Smooth muscle cell (in vitro differentiated cells): ENCODE measurements at regions not wholly inside any gene's neighbourhood (a gene's known extent, or its start where the extent isn't known, plus 50 kb on each side); places are given as distances from the start of the nearest gene placed in this dataset.
A peak's percentile ranks its signal among the peaks of the same experiment; 100 is the strongest.

ENCODE experiments used
- DNase-seq: peaks from one replicate; lab custom pipeline; 2025; ENCODE audit not compliant: unreplicated experiment; lab: John Stamatoyannopoulos, UW
- H2AFZ ChIP-seq: fragments of 200-600 bp; sonication (generic); 2 replicates; pipeline ENCODE4 v1.6.0; 2016; ENCODE audit warnings: antibody characterized with exemption, low read depth, mild to moderate bottlenecking
- H3F3A ChIP-seq: fragments of 200-600 bp; sonication (generic); 2 replicates; pipeline ENCODE4 v1.6.0; 2017; ENCODE audit warnings: antibody characterized with exemption, low read depth
- H3K27ac ChIP-seq: fragments of 200-600 bp; sonication (generic); 2 replicates; pipeline ENCODE4 v1.5.1; 2016; ENCODE audit warnings: low read depth, mild to moderate bottlenecking
- H3K27me3 ChIP-seq: fragments of 200-600 bp; sonication (generic); 2 replicates; pipeline ENCODE4 v1.6.1; 2016; ENCODE audit warnings: low read depth, mild to moderate bottlenecking
- H3K36me3 ChIP-seq: fragments of 200-600 bp; sonication (generic); 2 replicates; pipeline ENCODE4 v1.5.1; 2016; ENCODE audit warnings: low read depth
- H3K4me1 ChIP-seq: fragments of 200-600 bp; sonication (generic); 2 replicates; pipeline ENCODE4 v1.5.1; 2016; ENCODE audit warnings: low read depth
- H3K4me2 ChIP-seq: fragments of 200-600 bp; sonication (generic); 2 replicates; pipeline ENCODE4 v1.6.0; 2016; ENCODE audit warnings: mild to moderate bottlenecking
- H3K4me3 ChIP-seq: fragments of 200-600 bp; sonication (generic); 2 replicates; pipeline ENCODE4 v1.5.1; 2016; ENCODE audit warnings: mild to moderate bottlenecking
- H3K79me2 ChIP-seq: fragments of 200-600 bp; sonication (generic); 2 replicates; pipeline ENCODE4 v1.6.0; 2016; ENCODE audit warnings: low read depth, mild to moderate bottlenecking
- H3K9ac ChIP-seq: fragments of 200-600 bp; sonication (generic); 2 replicates; pipeline ENCODE4 v1.6.0; 2016; ENCODE audit warnings: low read depth
- H3K9me3 ChIP-seq: fragments of 200-600 bp; sonication (generic); replicated peaks from 2 replicates; pipeline ENCODE4 v1.5.1; 2016; ENCODE audit warnings: low read depth
- H4K20me1 ChIP-seq: fragments of 200-600 bp; sonication (generic); 2 replicates; pipeline ENCODE4 v1.6.0; 2016; ENCODE audit warnings: low read depth
- CTCF ChIP-seq: fragments of 200-600 bp; sonication (generic); IDR thresholded peaks from 2 replicates; pipeline ENCODE4 v1.5.1; 2017; ENCODE audit warnings: borderline replicate concordance, mild to moderate bottlenecking, antibody characterized with exemption; ENCODE audit not compliant: insufficient read depth, poor library complexity, severe bottlenecking
- WGBS: methylation state at CpG from one replicate; pipeline ENCODE4 v1.1.7; 2016; ENCODE audit warnings: low lambda C conversion rate; 5-methylcytosine and 5-hydroxymethylcytosine counted together

GRCh38 chr6:168133168-168133561 is 54.2 kb upstream of the FRMD1 start:
- WGBS: 37% methylated on average over 13 of the region's 13 CpGs
- no peak overlapping the region for H3K9ac ChIP-seq
- no peak overlapping the region for H2AFZ ChIP-seq

GRCh38 chr6:168132531-168133167 is 53.6 kb upstream of the FRMD1 start:
- H3K79me2 ChIP-seq: no peaks in the 10 kb centered on the region
- no peak overlapping the region for H3K9ac ChIP-seq
- peak; percentile 22 for DNase-seq
- H3K4me1 ChIP-seq: peaks cover 20% of the 10 kb centered on the region
- H3K9me3 ChIP-seq: no peaks in the 10 kb centered on the region
- no peak overlapping the region for H3K4me3 ChIP-seq
- peak overlapping the region; percentile 76 for H3K27ac ChIP-seq
- no peaks in the 10 kb centered on the region for H3K36me3 ChIP-seq
- no peaks in the 10 kb centered on the region for H4K20me1 ChIP-seq
- H3F3A ChIP-seq: peaks cover 13% of the 10 kb centered on the region
- WGBS: 21% methylated on average over 34 of the region's 34 CpGs
- peak; percentile 31 for TF ChIP-seq CTCF
- peak overlapping the region; percentile 14 for H2AFZ ChIP-seq
- H3K27me3 ChIP-seq: no peaks in the 10 kb centered on the region
- H3K4me2 ChIP-seq: peak overlapping the region; percentile 79

More at GRCh38 chr6:168133168-168133561, 54.2 kb upstream of the FRMD1 start:
- Histone ChIP-seq H3K27ac (peak overlapping the region; percentile 76), H3K36me3 (no peaks in the 10 kb centered on the region), H3F3A (peaks cover 13% of the 10 kb centered on the region), H4K20me1 (no peaks in the 10 kb centered on the region), H3K4me2 (peak overlapping the region; percentile 79), H3K79me2 (no peaks in the 10 kb centered on the region), H3K4me1 (peaks cover 20% of the 10 kb centered on the region), H3K4me3 (no peak overlapping the region), H3K27me3 (no peaks in the 10 kb centered on the region), H3K9me3 (no peaks in the 10 kb centered on the region)
- TF ChIP-seq CTCF: no peak
- DNase-seq: no peak

- Histone ChIP-seq H3K4me2 (peak overlapping the region; percentile 79), H3K27me3 (no peaks in the 10 kb centered on the region), H3K9ac (no peak overlapping the region), H4K20me1 (no peaks in the 10 kb centered on the region), H3K9me3 (no peaks in the 10 kb centered on the region), H3K4me3 (no peak overlapping the region), H3K79me2 (no peaks in the 10 kb centered on the region), H2AFZ (no peak overlapping the region), H3K36me3 (no peaks in the 10 kb centered on the region), H3F3A (peaks cover 13% of the 10 kb centered on the region), H3K4me1 (peaks cover 20% of the 10 kb centered on the region), H3K27ac (peak overlapping the region; percentile 76)
- 83% methylated on average over 20 of the region's 20 CpGs for WGBS
- TF ChIP-seq CTCF: no peak
- DNase-seq: no peak
These were observed 52.7 kb upstream of the FRMD1 start for GRCh38 chr6:168131464-168132415.
